ENCODE measurements at regions not wholly inside any gene's neighbourhood (a gene's known extent, or its start where the extent isn't known, plus 50 kb on each side); places are given as distances from the start of the nearest gene placed in this dataset.

GRCh38 chr12:105906561-105906960, 232.2 kb downstream of the NUAK1 start:
- H2AFZ ChIP-seq (ENCODE audit: low read length) = no peak overlapping the region
- H3K4me3 ChIP-seq (replicated peaks in 1 of 4; ENCODE audit: control extremely low read depth in 1 of 4, insufficient read depth in 1 of 4, low read depth in 3 of 4, low read length in 4 of 4) = no peak overlapping the region
- no peaks in the 10 kb centered on the region for H4K20me1 ChIP-seq (ENCODE audit: control insufficient read depth, extremely low read depth, insufficient read depth, low read length)
- peak in 1 of 2 donors; percentile 70 for DNase-seq (ENCODE audit: low read depth in 2 of 2)
- no peak overlapping the region for H3K27ac ChIP-seq (ENCODE audit: insufficient read depth, low read length)
- no peaks in the 10 kb centered on the region for H3K9me3 ChIP-seq (ENCODE audit: control insufficient read depth, insufficient read depth, low read depth, low read length)
- no peaks in the 10 kb centered on the region for H3K4me1 ChIP-seq (ENCODE audit: control insufficient read depth, extremely low read depth, insufficient read depth, low read length)
- H3K9ac ChIP-seq (ENCODE audit: insufficient read depth, low read length) = no peak overlapping the region
- no peak overlapping the region for H3K4me2 ChIP-seq (ENCODE audit: extremely low read depth, insufficient read depth, low read length)
- TF ChIP-seq CTCF (conservative IDR thresholded peaks at IDR 0.05 in 1 of 2, IDR thresholded peaks at IDR 0.05 in 1 of 2; ENCODE audit: low read depth in 1 of 2, low read length in 2 of 2) = no peak
- H3K27me3 ChIP-seq (ENCODE audit: control insufficient read depth, insufficient read depth, low read length) = no peaks in the 10 kb centered on the region
- H3K36me3 ChIP-seq (ENCODE audit: control insufficient read depth, insufficient read depth, low read length) = no peaks in the 10 kb centered on the region
- H3K79me2 ChIP-seq (ENCODE audit: control insufficient read depth, insufficient read depth, low read length) = no peaks in the 10 kb centered on the region

- Histone ChIP-seq H3K9ac (ENCODE audit: insufficient read depth, low read length) (no peak overlapping the region), H3K27me3 (ENCODE audit: control insufficient read depth, insufficient read depth, low read length) (no peaks in the 10 kb centered on the region), H3K9me3 (ENCODE audit: control insufficient read depth, insufficient read depth, low read depth, low read length) (no peaks in the 10 kb centered on the region), H3K79me2 (ENCODE audit: control insufficient read depth, insufficient read depth, low read length) (no peaks in the 10 kb centered on the region), H2AFZ (ENCODE audit: low read length) (no peak overlapping the region), H4K20me1 (ENCODE audit: control insufficient read depth, extremely low read depth, insufficient read depth, low read length) (no peaks in the 10 kb centered on the region), H3K36me3 (ENCODE audit: control insufficient read depth, insufficient read depth, low read length) (no peaks in the 10 kb centered on the region), H3K4me3 (replicated peaks in 1 of 4; ENCODE audit: control extremely low read depth in 1 of 4, insufficient read depth in 1 of 4, low read depth in 3 of 4, low read length in 4 of 4) (no peak overlapping the region), H3K27ac (ENCODE audit: insufficient read depth, low read length) (no peak overlapping the region), H3K4me1 (ENCODE audit: control insufficient read depth, extremely low read depth, insufficient read depth, low read length) (no peaks in the 10 kb centered on the region), H3K4me2 (ENCODE audit: extremely low read depth, insufficient read depth, low read length) (no peak overlapping the region)
- TF ChIP-seq EZH2 (IDR thresholded peaks at IDR 0.05; ENCODE audit: low read length, missing control alignments) (no peak), CTCF (conservative IDR thresholded peaks at IDR 0.05 in 1 of 2, IDR thresholded peaks at IDR 0.05 in 1 of 2; ENCODE audit: low read depth in 1 of 2, low read length in 2 of 2) (no peak)
- peak in 1 of 2 donors; percentile 40 for DNase-seq (ENCODE audit: low read depth in 2 of 2)
Observed at GRCh38 chr12:105907982-105908381, 230.8 kb downstream of the NUAK1 start.

- peak in 1 of 2 donors; percentile 54 for DNase-seq (ENCODE audit: low read depth in 2 of 2)
- Histone ChIP-seq H2AFZ (ENCODE audit: low read length) (no peak overlapping the region), H3K4me3 (replicated peaks in 1 of 4; ENCODE audit: control extremely low read depth in 1 of 4, insufficient read depth in 1 of 4, low read depth in 3 of 4, low read length in 4 of 4) (no peak overlapping the region), H3K9me3 (ENCODE audit: control insufficient read depth, insufficient read depth, low read depth, low read length) (no peaks in the 10 kb centered on the region), H4K20me1 (ENCODE audit: control insufficient read depth, extremely low read depth, insufficient read depth, low read length) (no peaks in the 10 kb centered on the region), H3K27me3 (ENCODE audit: control insufficient read depth, insufficient read depth, low read length) (no peaks in the 10 kb centered on the region), H3K4me1 (ENCODE audit: control insufficient read depth, extremely low read depth, insufficient read depth, low read length) (no peaks in the 10 kb centered on the region), H3K36me3 (ENCODE audit: control insufficient read depth, insufficient read depth, low read length) (no peaks in the 10 kb centered on the region), H3K4me2 (ENCODE audit: extremely low read depth, insufficient read depth, low read length) (no peak overlapping the region), H3K79me2 (ENCODE audit: control insufficient read depth, insufficient read depth, low read length) (no peaks in the 10 kb centered on the region), H3K27ac (ENCODE audit: insufficient read depth, low read length) (no peak overlapping the region), H3K9ac (ENCODE audit: insufficient read depth, low read length) (no peak overlapping the region)
- TF ChIP-seq CTCF (conservative IDR thresholded peaks at IDR 0.05 in 1 of 2, IDR thresholded peaks at IDR 0.05 in 1 of 2; ENCODE audit: low read depth in 1 of 2, low read length in 2 of 2) (no peak), EZH2 (IDR thresholded peaks at IDR 0.05; ENCODE audit: low read length, missing control alignments) (no peak)
Observed at GRCh38 chr12:105910030-105910429, 228.7 kb downstream of the NUAK1 start.

All from fibroblast of lung (primary cell).